B cell (primary cell): ENCODE measurements at regions not wholly inside any gene's neighbourhood (a gene's known extent, or its start where the extent isn't known, plus 50 kb on each side); places are given as distances from the start of the nearest gene placed in this dataset.

Source experiments
- ATAC-seq: fragments of 200-7000 bp; cut with Tn5 transposase; one replicate; pipeline ENCODE4 v1.10.0; 2021; ENCODE audit warnings: low read depth, mild to moderate bottlenecking, moderate number of reproducible peaks, moderate library complexity
- CTCF ChIA-PET: fragments of 350-600 bp; sonication (Branson Sonifier 250); formaldehyde crosslinking; loops from one replicate; lab custom pipeline; 2021; ENCODE audit warnings: antibody characterized with exemption, inconsistent platforms; lab: Charles Lee
- POLR2A ChIA-PET: fragments of 350-600 bp; sonication (Branson Sonifier 250); formaldehyde crosslinking; loops from one replicate; lab custom pipeline; 2021; ENCODE audit warnings: antibody characterized with exemption; lab: Charles Lee
- DNase-seq: peaks from one replicate; pipeline ENCODE4 v3.0.0; 2013
- H2AFZ ChIP-seq: 2 replicates; pipeline ENCODE4 v1.6.1; 2012; ENCODE audit warnings: mild to moderate bottlenecking, low read depth, low read length; ENCODE audit not compliant: insufficient read depth, poor library complexity, severe bottlenecking
- H3K27ac ChIP-seq, 2 donors: 1 replicate in 1 of 2; 2 replicates in 1 of 2; pipeline ENCODE4 v1.5.1; 2012 to 2013; ENCODE audit warnings: low read length in 2 of 2, mild to moderate bottlenecking in 2 of 2, moderate library complexity in 1 of 2
- H3K27me3 ChIP-seq, 4 experiments: fragments of 200-600 bp in 1 of 4; sonication (generic) in 1 of 4; replicated peaks in 1 of 4; 1 replicate in 2 of 4; 2 replicates in 2 of 4; pipeline versions ENCODE4 v1.6.1 to v1.7.0; 2013 to 2016; ENCODE audit warnings: low read length in 3 of 4, mild to moderate bottlenecking in 2 of 4, mixed read lengths in 1 of 4, moderate library complexity in 1 of 4; ENCODE audit not compliant: insufficient read depth in 4 of 4, control insufficient read depth in 3 of 4; ENCODE audit errors: control extremely low read depth in 1 of 4
- H3K36me3 ChIP-seq, 2 experiments: replicated peaks in 1 of 2; 1 replicate in 1 of 2; 2 replicates in 1 of 2; pipeline versions ENCODE4 v1.6.1 to v1.7.1; 2013; ENCODE audit warnings: low read length in 1 of 2; ENCODE audit not compliant: insufficient read depth in 2 of 2, control insufficient read depth in 1 of 2; ENCODE audit errors: control extremely low read depth in 1 of 2, extremely low read depth in 1 of 2
- H3K4me1 ChIP-seq, 2 donors: fragments of 200-600 bp in 1 of 2; sonication (generic) in 1 of 2; 1 replicate in 1 of 2; 2 replicates in 1 of 2; pipeline versions ENCODE4 v1.5.1 to v1.6.1; 2013 to 2017; ENCODE audit warnings: low read length in 2 of 2; ENCODE audit not compliant: control insufficient read depth in 2 of 2, insufficient read depth in 2 of 2
- H3K4me2 ChIP-seq: replicated peaks from 2 replicates; pipeline ENCODE3; 2012; ENCODE audit warnings: mild to moderate bottlenecking, low read depth, low read length; ENCODE audit not compliant: poor library complexity, severe bottlenecking
- H3K4me3 ChIP-seq, 5 experiments: fragments of 200-600 bp in 1 of 5; sonication (generic) in 1 of 5; 1 replicate in 3 of 5; 2 replicates in 2 of 5; pipeline versions ENCODE4 v1.5.1 to v1.7.0; 2011 to 2016; ENCODE audit warnings: low read length in 4 of 5, mild to moderate bottlenecking in 4 of 5, low read depth in 2 of 5, control low read depth in 1 of 5, moderate library complexity in 1 of 5; ENCODE audit not compliant: insufficient read depth in 1 of 5; ENCODE audit errors: control extremely low read depth in 1 of 5, extremely low read depth in 1 of 5
- H3K79me2 ChIP-seq: fragments of 200-600 bp; sonication (generic); one replicate; pipeline ENCODE4 v1.6.0; 2016; ENCODE audit warnings: low read length; ENCODE audit not compliant: control insufficient read depth, insufficient read depth
- H3K9ac ChIP-seq: fragments of 200-600 bp; sonication (generic); 2 replicates; pipeline ENCODE4 v1.6.1; 2017; ENCODE audit warnings: mild to moderate bottlenecking, low read length, moderate library complexity
- H3K9me3 ChIP-seq, 3 donors: one replicate each; pipeline versions ENCODE4 v1.6.1 to v1.7.1; 2013; ENCODE audit warnings: low read length in 2 of 3; ENCODE audit not compliant: control insufficient read depth in 2 of 3, insufficient read depth in 1 of 3; ENCODE audit errors: control extremely low read depth in 1 of 3
- H4K20me1 ChIP-seq: 2 replicates; pipeline ENCODE4 v1.6.0; 2012; ENCODE audit warnings: mild to moderate bottlenecking, low read length; ENCODE audit not compliant: insufficient read depth, control insufficient read depth, poor library complexity, severe bottlenecking
- H3K27ac Mint-ChIP-seq: one replicate; pipeline ENCODE4 v1.8.0; 2021; ENCODE audit warnings: mixed read lengths
- H3K27me3 Mint-ChIP-seq: one replicate; pipeline ENCODE4 v1.8.0; 2021; ENCODE audit warnings: mixed read lengths
- H3K4me1 Mint-ChIP-seq: one replicate; pipeline ENCODE4 v1.8.0; 2021; ENCODE audit warnings: mixed read lengths
- H3K4me3 Mint-ChIP-seq: one replicate; pipeline ENCODE4 v1.8.0; 2021; ENCODE audit warnings: mixed read lengths
- H3K9me3 Mint-ChIP-seq: one replicate; pipeline ENCODE4 v1.8.0; 2022; ENCODE audit warnings: mixed read lengths; ENCODE audit not compliant: insufficient read depth
- EZH2 ChIP-seq: IDR thresholded peaks from 2 replicates; pipeline ENCODE4 v1.6.1; 2012; ENCODE audit warnings: borderline replicate concordance, low read depth, mild to moderate bottlenecking, moderate library complexity, low read length; ENCODE audit not compliant: insufficient read depth, poor library complexity, severe bottlenecking
- WGBS: methylation state at CpG from one replicate; pipeline ENCODE4 v1.1.5; 2013; ENCODE audit warnings: missing lambda C conversion rate; ENCODE audit not compliant: insufficient coverage; 5-methylcytosine and 5-hydroxymethylcytosine counted together
- intact Hi-C: fragments of 100-400 bp; cut with micrococcal nuclease; formaldehyde crosslinking; loops from one replicate; pipeline ENCODE4 v1.10.0; 2022
- TF ChIP-seq, protein P1 (sequence below): fragments of 200-600 bp; IDR thresholded peaks from one replicate; pipeline ENCODE4 v1.8.0; 2022; ENCODE audit warnings: antibody characterized with exemption, mild to moderate bottlenecking

- Histone ChIP-seq H4K20me1 (no peaks in the 10 kb centered on the region), H3K4me2 (no peak overlapping the region), H3K9ac (no peak overlapping the region), H3K9me3 (no peaks in the 10 kb centered on the region), H3K27ac (no peak overlapping the region), H3K36me3 (no peaks in the 10 kb centered on the region), H3K4me1 (no peaks in the 10 kb centered on the region), H3K27me3 (peaks cover 0 to 3% (median 0%) of the 10 kb centered on the region in 4 experiments), H2AFZ (no peak overlapping the region), H3K4me3 (no peak overlapping the region), H3K79me2 (no peaks in the 10 kb centered on the region)
- intact Hi-C loops, result no loop called here
- H3K27ac Mint-ChIP-seq, result no peak overlapping the region
- TF ChIP-seq, protein P1, sequence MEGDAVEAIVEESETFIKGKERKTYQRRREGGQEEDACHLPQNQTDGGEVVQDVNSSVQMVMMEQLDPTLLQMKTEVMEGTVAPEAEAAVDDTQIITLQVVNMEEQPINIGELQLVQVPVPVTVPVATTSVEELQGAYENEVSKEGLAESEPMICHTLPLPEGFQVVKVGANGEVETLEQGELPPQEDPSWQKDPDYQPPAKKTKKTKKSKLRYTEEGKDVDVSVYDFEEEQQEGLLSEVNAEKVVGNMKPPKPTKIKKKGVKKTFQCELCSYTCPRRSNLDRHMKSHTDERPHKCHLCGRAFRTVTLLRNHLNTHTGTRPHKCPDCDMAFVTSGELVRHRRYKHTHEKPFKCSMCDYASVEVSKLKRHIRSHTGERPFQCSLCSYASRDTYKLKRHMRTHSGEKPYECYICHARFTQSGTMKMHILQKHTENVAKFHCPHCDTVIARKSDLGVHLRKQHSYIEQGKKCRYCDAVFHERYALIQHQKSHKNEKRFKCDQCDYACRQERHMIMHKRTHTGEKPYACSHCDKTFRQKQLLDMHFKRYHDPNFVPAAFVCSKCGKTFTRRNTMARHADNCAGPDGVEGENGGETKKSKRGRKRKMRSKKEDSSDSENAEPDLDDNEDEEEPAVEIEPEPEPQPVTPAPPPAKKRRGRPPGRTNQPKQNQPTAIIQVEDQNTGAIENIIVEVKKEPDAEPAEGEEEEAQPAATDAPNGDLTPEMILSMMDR, result no peak
- TF ChIP-seq EZH2, result no peak
- ChIA-PET CTCF (no interaction called here), POLR2A (no interaction called here)
- no peak overlapping the region for H3K4me3 Mint-ChIP-seq
- WGBS, result 75% methylated on average over 5 of the region's 5 CpGs
- H3K27me3 Mint-ChIP-seq, result peaks cover 32% of the 10 kb centered on the region
- H3K4me1 Mint-ChIP-seq, result no peaks in the 10 kb centered on the region
- no peaks in the 10 kb centered on the region for H3K9me3 Mint-ChIP-seq
- no peak for DNase-seq
- ATAC-seq, result no peak
These were observed 75.8 kb upstream of the TEX51 start for GRCh38 chr2:126822921-126823320.

DNA sequence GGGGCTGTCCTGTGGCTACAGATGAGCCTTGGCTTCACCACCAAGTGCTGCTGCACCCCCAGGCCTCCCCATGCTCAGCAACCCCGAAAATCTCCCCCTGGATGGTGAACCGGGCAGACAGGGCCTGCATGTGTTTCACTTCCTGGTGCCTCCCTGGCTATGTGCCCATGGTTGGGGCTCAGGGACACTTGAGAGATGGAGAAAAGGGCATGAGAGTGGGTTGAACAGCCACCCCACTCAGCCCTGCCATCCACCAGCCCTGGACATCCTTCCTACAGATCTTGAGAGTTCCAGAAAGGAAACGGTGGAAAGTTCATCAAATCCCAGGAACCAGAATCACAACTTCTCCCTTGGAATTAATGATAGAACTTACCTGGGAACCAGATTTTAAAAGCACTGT, 74.7 kb upstream of the TEX51 start:
- Mint-ChIP-seq H3K4me1 (no peaks in the 10 kb centered on the region), H3K4me3 (no peak overlapping the region), H3K27me3 (peaks cover 25% of the 10 kb centered on the region), H3K9me3 (no peaks in the 10 kb centered on the region), H3K27ac (no peak overlapping the region)
- no peak overlapping the region for H3K9ac ChIP-seq
- H3K4me3 ChIP-seq, result no peak overlapping the region
- DNase-seq, result no peak
- POLR2A ChIA-PET, result no interaction called here
- no peaks in the 10 kb centered on the region for H3K79me2 ChIP-seq
- no peaks in the 10 kb centered on the region for H4K20me1 ChIP-seq
- ATAC-seq, result no peak
- peaks cover 0 to 3% (median 0%) of the 10 kb centered on the region in 4 experiments for H3K27me3 ChIP-seq
- no peak overlapping the region for H2AFZ ChIP-seq
- no peaks in the 10 kb centered on the region for H3K4me1 ChIP-seq
- H3K9me3 ChIP-seq, result no peaks in the 10 kb centered on the region
- TF ChIP-seq, protein P1, result no peak
- TF ChIP-seq EZH2, result no peak
- H3K4me2 ChIP-seq, result no peak overlapping the region
- CTCF ChIA-PET, result no interaction called here
- WGBS, result 80% methylated on average over 1 of the region's 3 CpGs
- no peaks in the 10 kb centered on the region for H3K36me3 ChIP-seq
- no peak overlapping the region for H3K27ac ChIP-seq
- intact Hi-C loops, result no loop called here
